Activated CD8-positive, alpha-beta memory T cell treated with anti-CD3 and anti-CD28 coated beads, Interleukin-2, amount 10 ng/mL, durations not matched to agents 7 days and 5 days (primary cell): ENCODE measurements at regions not wholly inside any gene's neighbourhood (a gene's known extent, or its start where the extent isn't known, plus 50 kb on each side); places are given as distances from the start of the nearest gene placed in this dataset.

ENCODE experiments used
- ATAC-seq: fragments of 150-1000 bp; cut with Tn5 transposase; one replicate; pipeline ENCODE4 v1.10.0; 2021; ENCODE audit warnings: moderate library complexity
- CTCF ChIA-PET: fragments of 350-600 bp; sonication (Branson Sonifier 250); formaldehyde crosslinking; loops from one replicate; lab custom pipeline; 2021; ENCODE audit warnings: antibody characterized with exemption; lab: Charles Lee
- DNase-seq: peaks from one replicate; pipeline ENCODE4 v3.0.0-alpha.2; 2020
- H3K27ac Mint-ChIP-seq: one replicate; pipeline ENCODE4 v1.8.0; 2021; ENCODE audit warnings: mild to moderate bottlenecking, mixed read lengths
- H3K27me3 Mint-ChIP-seq: one replicate; pipeline ENCODE4 v1.8.0; 2021; ENCODE audit warnings: mixed read lengths
- H3K36me3 Mint-ChIP-seq: one replicate; pipeline ENCODE4 v1.8.0; 2021; ENCODE audit warnings: mild to moderate bottlenecking, mixed read lengths
- H3K4me1 Mint-ChIP-seq: one replicate; pipeline ENCODE4 v1.8.0; 2021; ENCODE audit warnings: mixed read lengths
- H3K4me3 Mint-ChIP-seq: one replicate; pipeline ENCODE4 v1.8.0; 2021; ENCODE audit warnings: mild to moderate bottlenecking, moderate library complexity, mixed read lengths
- H3K9me3 Mint-ChIP-seq: one replicate; pipeline ENCODE4 v1.8.0; 2022; ENCODE audit warnings: low read depth, mixed read lengths

DNA sequence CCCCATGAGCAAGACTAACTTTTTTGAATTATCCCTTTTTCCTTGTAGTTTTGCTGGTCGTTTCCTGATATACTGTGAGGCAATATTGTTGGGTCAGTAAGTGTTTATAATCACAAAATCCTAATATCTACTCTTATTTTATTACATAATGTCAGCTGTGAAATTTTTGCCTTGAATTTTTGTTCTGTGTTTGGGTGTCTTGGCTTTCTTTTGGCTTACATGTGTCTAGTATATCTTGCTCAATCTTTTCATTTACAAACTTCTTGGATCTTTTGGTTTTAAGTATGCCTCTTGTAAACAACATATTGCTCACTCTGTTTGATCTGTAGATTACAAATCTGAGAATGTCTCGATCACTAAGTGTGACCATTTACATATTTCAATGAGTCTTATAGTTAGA lies 330.3 kb upstream of the ARGLU1 start:
- no peak overlapping the region for H3K27ac Mint-ChIP-seq
- DNase-seq = no peak
- no peaks in the 10 kb centered on the region for H3K36me3 Mint-ChIP-seq
- H3K9me3 Mint-ChIP-seq = peaks cover 3% of the 10 kb centered on the region
- no peaks in the 10 kb centered on the region for H3K4me1 Mint-ChIP-seq
- no peaks in the 10 kb centered on the region for H3K27me3 Mint-ChIP-seq
- H3K4me3 Mint-ChIP-seq = no peak overlapping the region
- CTCF ChIA-PET = no interaction called here
- ATAC-seq = no peak

DNA sequence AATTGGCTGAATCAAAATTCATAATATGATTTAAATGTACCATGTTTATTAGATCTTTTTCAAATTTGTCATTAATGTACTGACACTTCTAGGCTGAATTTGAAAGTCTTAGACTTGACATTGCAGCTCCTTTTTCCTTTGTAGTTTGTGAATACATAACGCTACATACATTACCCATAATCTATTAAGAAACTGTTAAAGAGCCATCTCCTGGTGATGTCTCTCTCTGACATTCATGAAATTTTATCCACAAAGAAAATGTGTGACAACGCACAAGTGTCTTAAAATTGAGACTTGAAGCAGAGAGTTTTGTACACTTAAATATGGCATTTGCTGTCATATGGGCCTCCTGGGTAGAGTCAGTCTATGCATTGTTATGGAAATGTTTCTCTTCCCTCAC lies 320.2 kb upstream of the ARGLU1 start:
- no peak overlapping the region for H3K4me3 Mint-ChIP-seq
- DNase-seq (no peak), ATAC-seq (no peak)
- H3K27ac Mint-ChIP-seq = no peak overlapping the region
- H3K4me1 Mint-ChIP-seq = no peaks in the 10 kb centered on the region
- no peaks in the 10 kb centered on the region for H3K9me3 Mint-ChIP-seq
- H3K36me3 Mint-ChIP-seq = no peaks in the 10 kb centered on the region
- no peaks in the 10 kb centered on the region for H3K27me3 Mint-ChIP-seq
- CTCF ChIA-PET = no interaction called here

DNA sequence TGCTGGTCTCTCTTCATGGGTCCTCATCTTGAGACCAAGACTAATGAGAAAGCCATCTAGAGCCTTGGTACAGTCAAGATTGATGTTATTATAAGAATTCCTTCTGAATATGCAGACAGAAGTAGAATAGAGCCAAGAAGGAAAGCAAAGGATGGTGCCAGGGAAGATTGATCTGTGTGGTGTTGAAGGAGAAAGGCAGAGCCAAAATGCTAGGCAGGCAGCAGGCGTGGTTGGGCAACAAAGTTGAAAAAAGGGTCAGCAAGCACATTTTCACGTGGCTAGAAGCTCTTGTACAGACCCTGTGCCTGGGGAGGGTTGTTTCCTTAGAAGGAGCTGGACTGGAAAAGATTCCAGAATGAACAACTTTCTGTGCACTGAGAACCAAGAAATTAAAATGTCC lies 319.7 kb upstream of the ARGLU1 start:
- CTCF ChIA-PET = no interaction called here
- no peak overlapping the region for H3K27ac Mint-ChIP-seq
- DNase-seq (no peak), ATAC-seq (no peak)
- H3K4me3 Mint-ChIP-seq = no peak overlapping the region
- H3K4me1 Mint-ChIP-seq = no peaks in the 10 kb centered on the region
- H3K9me3 Mint-ChIP-seq = no peaks in the 10 kb centered on the region
- H3K36me3 Mint-ChIP-seq = no peaks in the 10 kb centered on the region
- H3K27me3 Mint-ChIP-seq = no peaks in the 10 kb centered on the region

DNA sequence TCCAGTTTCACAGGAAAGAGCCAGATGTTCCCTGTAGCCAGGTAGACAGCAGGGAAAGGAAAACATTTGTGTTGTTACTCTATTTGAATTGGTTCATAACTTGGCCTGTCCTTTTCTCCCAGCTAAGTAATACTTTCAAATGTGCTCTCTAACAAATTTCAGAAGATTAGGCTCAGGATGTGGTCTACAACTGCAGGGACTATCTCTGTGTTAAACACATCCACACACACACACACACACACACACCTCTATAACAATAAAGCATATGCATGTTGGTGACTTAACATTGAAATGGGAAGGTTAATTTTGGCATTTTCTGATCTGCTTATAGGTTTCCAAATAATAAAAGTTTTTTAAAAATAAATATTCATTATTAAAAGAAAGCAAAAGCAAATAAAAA lies 316.0 kb upstream of the ARGLU1 start:
- Mint-ChIP-seq H3K36me3 (no peaks in the 10 kb centered on the region), H3K27me3 (no peaks in the 10 kb centered on the region), H3K4me3 (no peak overlapping the region), H3K4me1 (no peaks in the 10 kb centered on the region), H3K9me3 (no peaks in the 10 kb centered on the region), H3K27ac (no peak overlapping the region)
- CTCF ChIA-PET = no interaction called here
- ATAC-seq (no peak), DNase-seq (no peak)

DNA sequence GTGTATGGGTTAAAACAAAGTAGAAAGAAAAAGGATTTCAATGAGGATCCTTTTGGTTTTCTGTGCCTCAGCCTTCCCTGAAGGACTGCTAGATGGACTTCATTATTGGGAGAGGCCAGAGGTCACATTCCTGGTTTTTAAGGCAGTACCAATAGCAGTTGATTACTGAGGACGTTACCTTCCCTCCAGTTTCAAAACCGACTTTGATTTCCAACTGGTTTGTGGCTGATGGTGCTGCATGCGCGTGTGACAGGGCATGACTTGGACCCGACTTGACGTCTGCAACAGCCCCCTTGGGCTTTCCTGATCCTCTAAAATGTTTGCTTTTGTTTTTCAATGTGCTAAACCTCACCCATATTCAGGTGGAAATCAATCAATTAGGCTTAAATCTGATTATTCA lies 314.3 kb upstream of the ARGLU1 start:
- Mint-ChIP-seq H3K27ac (no peak overlapping the region), H3K27me3 (no peaks in the 10 kb centered on the region), H3K4me3 (no peak overlapping the region), H3K36me3 (no peaks in the 10 kb centered on the region), H3K9me3 (peaks cover 3% of the 10 kb centered on the region), H3K4me1 (no peaks in the 10 kb centered on the region)
- DNase-seq = no peak
- CTCF ChIA-PET = no interaction called here
- ATAC-seq = no peak

DNA sequence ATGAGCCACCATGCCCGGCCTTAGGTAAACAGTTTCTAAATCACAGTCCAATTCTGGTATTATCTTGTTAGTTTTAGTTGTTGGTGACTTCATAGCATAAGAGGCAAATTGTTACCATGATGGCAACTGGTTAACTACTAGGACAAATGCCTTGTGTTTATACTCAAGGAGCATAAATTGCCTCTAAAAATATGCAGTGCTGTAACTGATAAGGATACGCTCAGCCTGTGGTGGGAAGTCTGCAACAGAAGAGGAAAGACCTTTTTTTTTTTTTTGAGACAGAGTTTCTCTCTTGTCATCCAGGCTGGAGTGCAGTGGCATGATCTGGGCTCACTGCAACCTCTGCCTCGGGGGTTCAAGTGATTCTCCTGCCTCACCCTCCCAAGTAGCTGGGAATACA lies 311.9 kb upstream of the ARGLU1 start:
- no peak overlapping the region for H3K4me3 Mint-ChIP-seq
- no peaks in the 10 kb centered on the region for H3K36me3 Mint-ChIP-seq
- no peak for DNase-seq
- no peaks in the 10 kb centered on the region for H3K4me1 Mint-ChIP-seq
- CTCF ChIA-PET = no interaction called here
- no peaks in the 10 kb centered on the region for H3K27me3 Mint-ChIP-seq
- no peak overlapping the region for H3K27ac Mint-ChIP-seq
- H3K9me3 Mint-ChIP-seq = peaks cover 3% of the 10 kb centered on the region
- no peak for ATAC-seq

DNA sequence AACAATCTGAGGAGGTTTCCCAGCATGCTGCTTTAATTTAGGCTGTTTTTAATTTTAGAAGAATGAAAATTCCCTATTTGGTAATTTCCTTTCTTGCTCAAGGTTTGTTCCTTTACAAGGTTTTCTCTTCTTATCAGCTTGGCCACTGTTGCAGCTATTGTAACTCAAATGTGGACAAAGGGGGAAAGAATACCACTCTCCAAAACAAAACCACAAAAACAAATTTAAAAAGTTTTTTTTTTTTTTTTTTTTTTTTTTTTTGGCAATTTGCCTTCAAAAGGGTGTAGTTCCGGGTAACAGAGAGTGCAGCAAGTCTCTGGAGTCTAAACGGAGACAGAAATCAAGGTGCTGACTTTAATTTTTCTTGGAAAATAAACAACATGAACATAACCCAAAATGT lies 306.4 kb upstream of the ARGLU1 start:
- Mint-ChIP-seq H3K4me3 (no peak overlapping the region), H3K27me3 (no peaks in the 10 kb centered on the region), H3K36me3 (no peaks in the 10 kb centered on the region), H3K9me3 (peaks cover 3% of the 10 kb centered on the region), H3K4me1 (no peaks in the 10 kb centered on the region), H3K27ac (no peak overlapping the region)
- DNase-seq = no peak
- ATAC-seq = no peak
- CTCF ChIA-PET = no interaction called here

DNA sequence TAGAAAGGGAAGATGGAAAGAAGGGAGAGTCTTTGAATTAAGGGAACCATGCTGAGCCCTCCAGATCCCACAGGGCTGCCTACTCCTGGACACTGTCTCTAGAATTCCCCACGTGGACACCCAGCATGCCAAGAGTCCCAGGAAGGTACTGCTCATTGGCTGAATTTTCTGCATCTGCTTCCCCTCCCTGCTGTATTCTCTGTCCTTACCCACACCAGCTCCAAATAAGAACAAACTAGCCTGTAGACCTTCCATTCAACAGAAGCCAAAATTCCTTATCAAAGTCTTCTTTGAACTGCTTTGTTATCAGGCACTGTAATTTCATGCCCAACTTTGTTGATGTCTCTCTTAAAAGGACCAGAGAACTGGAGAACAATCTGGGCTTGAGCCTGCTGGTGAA lies 305.9 kb upstream of the ARGLU1 start:
- no peaks in the 10 kb centered on the region for H3K27me3 Mint-ChIP-seq
- H3K27ac Mint-ChIP-seq = no peak overlapping the region
- H3K36me3 Mint-ChIP-seq = no peaks in the 10 kb centered on the region
- H3K4me1 Mint-ChIP-seq = no peaks in the 10 kb centered on the region
- DNase-seq (no peak), ATAC-seq (no peak)
- peaks cover 3% of the 10 kb centered on the region for H3K9me3 Mint-ChIP-seq
- H3K4me3 Mint-ChIP-seq = no peak overlapping the region
- CTCF ChIA-PET = no interaction called here

DNA sequence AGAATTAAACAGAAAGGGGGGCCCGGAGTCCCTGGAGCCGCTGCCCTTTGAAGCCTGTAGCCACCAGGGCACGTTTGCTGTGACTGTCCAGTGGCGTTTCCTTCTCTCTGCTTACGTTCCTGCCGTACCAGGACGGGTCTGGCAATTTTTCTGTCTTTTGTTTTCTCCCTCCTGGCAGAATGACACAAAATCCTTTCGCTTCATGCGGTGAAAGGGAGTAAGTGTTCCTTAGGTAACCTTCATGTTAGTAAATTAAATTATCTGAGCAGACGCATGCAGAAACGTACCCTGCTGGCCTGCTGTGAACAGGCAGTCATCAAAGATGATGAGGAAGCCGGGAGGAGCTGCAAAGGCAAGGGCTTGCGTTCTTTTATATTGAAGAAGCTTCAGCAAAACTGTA lies 299.3 kb upstream of the ARGLU1 start:
- Mint-ChIP-seq H3K9me3 (no peaks in the 10 kb centered on the region), H3K4me3 (no peak overlapping the region), H3K27me3 (no peaks in the 10 kb centered on the region), H3K4me1 (no peaks in the 10 kb centered on the region), H3K36me3 (no peaks in the 10 kb centered on the region), H3K27ac (no peak overlapping the region)
- CTCF ChIA-PET = no interaction called here
- ATAC-seq (no peak), DNase-seq (no peak)

DNA sequence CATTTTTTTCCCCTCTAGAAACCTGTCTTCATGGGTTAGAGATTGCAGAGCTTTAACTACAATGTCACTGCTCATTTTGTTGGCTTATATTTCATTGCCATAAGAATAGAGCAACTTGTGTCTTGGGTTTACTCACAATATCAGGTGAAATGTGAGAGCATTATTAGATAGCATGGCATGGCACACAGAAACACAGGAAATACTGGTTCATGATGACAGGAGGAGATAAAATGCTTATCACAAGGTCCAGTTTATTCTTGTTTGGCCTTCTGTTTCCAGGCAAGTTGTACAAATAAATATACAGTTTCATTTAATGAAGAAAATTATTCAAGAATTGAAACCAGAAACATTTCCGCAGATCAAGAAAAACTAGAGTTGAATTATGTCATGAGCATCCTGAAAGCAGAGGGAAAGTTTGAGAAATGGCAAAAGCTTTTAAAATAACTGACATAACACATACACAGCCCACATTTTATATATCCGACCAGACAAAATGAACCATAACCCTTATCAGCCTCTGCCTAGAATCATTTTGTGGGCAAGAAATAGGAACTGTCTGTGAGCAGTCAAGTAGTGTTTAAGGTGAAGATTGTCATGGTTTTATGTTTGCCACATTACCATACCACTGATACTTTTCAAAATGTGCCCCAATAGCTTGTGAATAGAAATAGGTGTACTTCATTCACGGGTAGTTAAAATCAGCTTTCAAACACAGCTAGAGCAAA lies 297.9 kb upstream of the ARGLU1 start:
- Mint-ChIP-seq H3K9me3 (no peaks in the 10 kb centered on the region), H3K27me3 (no peaks in the 10 kb centered on the region), H3K4me3 (no peak overlapping the region), H3K4me1 (no peaks in the 10 kb centered on the region), H3K36me3 (no peaks in the 10 kb centered on the region), H3K27ac (no peak overlapping the region)
- no peak for DNase-seq
- ATAC-seq = no peak
- CTCF ChIA-PET = no interaction called here

DNA sequence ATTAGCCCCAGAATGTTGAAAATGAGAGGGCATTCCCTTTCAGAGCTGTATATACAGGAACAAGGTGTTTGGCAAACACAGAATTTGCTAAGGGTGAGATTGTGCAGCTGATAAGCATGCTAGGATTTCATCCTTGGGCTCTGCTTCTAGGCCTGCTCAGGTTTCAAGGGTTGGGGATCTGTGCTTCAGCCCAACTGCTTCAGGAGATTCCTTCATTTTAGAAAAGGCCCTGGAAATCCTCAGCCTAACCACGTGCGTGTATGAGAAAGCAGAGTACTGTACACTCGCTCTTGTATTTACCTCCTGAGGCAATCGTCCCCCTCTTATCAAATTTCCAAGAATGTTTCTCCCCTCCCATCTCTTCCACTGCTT lies 291.6 kb upstream of the ARGLU1 start:
- Mint-ChIP-seq H3K27ac (no peak overlapping the region), H3K4me1 (no peaks in the 10 kb centered on the region), H3K4me3 (no peak overlapping the region), H3K27me3 (no peaks in the 10 kb centered on the region), H3K36me3 (no peaks in the 10 kb centered on the region), H3K9me3 (no peaks in the 10 kb centered on the region)
- CTCF ChIA-PET = no interaction called here
- DNase-seq (no peak), ATAC-seq (no peak)

DNA sequence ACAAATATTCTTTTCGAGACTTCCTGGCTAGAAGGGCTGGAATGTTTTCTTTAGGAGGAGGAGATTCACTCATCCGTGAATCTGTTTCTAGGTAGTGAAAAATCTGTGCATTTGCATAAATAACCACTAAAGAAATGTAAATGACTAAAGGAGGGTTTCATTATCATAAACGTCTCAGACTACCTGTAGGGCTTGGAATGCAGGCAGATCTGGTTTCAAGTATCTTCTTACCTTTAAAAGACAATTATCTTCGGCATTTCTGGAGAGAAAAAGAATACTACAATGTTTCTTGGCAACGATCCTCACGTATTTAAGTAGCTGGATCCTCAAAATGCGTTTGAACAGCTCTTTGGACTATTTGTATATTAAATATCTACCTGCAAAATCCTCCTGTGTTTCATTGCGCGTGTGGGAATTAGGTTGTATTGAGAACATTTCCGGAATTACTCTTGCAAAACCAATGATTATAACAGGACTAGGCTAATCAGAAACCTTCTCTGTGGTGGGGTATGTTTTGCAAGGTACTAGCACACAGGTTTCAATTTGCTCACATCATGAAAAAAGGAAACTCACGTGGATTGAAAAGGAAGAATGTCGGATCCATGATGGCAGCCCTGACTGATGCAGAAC lies 291.1 kb upstream of the ARGLU1 start:
- Mint-ChIP-seq H3K9me3 (no peaks in the 10 kb centered on the region), H3K36me3 (no peaks in the 10 kb centered on the region), H3K4me3 (no peak overlapping the region), H3K27ac (no peak overlapping the region), H3K4me1 (no peaks in the 10 kb centered on the region), H3K27me3 (no peaks in the 10 kb centered on the region)
- ATAC-seq (no peak), DNase-seq (no peak)
- CTCF ChIA-PET = no interaction called here

DNA sequence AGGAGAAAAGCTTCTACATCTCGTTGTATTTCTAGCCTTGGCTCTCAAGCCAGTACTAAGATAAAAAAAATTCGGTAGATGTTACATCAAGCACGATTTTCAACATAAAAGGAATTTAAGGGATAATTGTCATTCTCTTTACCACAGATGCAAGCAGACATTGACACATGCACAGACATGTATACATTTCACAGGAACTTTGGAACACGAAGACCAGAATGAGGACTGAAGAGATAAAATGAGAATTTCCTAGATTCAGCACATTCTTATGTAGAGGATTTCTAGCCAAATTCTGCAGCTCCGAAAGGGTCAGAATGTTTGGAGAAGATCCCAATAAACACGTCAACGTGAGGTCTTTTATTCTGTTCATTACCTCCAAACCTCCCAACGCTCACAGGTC lies 284.5 kb upstream of the ARGLU1 start:
- no peaks in the 10 kb centered on the region for H3K9me3 Mint-ChIP-seq
- no peaks in the 10 kb centered on the region for H3K4me1 Mint-ChIP-seq
- CTCF ChIA-PET = no interaction called here
- ATAC-seq = no peak
- no peak overlapping the region for H3K27ac Mint-ChIP-seq
- no peak for DNase-seq
- H3K4me3 Mint-ChIP-seq = no peak overlapping the region
- H3K36me3 Mint-ChIP-seq = no peaks in the 10 kb centered on the region
- H3K27me3 Mint-ChIP-seq = no peaks in the 10 kb centered on the region

DNA sequence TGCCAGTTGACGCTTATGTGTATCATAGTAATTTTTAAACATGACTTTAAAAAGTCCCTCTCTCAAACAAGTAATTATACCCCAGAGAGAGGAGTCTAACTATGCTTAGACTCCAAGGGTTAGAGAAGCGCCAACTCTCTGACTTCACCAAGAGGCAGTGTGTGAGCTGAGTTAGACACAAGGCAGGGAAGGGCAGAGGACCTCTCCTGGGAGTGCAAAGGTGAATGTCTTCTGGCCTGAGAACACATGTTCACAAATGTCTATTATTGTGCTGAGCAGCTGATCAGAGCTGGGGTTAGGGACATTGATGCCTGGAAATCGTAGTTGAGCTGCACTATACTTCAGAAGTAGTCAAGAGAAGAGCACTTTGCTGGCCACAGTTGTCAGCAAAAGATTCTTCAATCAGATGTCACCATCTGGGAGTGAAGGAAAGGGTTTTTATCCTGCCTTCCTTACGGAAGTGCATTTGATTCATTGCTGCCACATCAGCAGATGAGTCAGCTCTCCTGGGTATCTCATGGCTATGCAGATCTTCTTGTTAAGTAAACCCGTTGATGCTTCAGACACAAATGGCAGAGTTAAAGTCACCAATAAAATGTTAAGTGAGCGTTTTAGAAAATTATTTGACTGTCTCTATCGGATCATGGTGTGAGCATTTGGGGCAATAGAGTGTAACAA lies 283.2 kb upstream of the ARGLU1 start:
- Mint-ChIP-seq H3K36me3 (no peaks in the 10 kb centered on the region), H3K4me3 (no peak overlapping the region), H3K27ac (no peak overlapping the region), H3K9me3 (no peaks in the 10 kb centered on the region), H3K4me1 (no peaks in the 10 kb centered on the region), H3K27me3 (no peaks in the 10 kb centered on the region)
- CTCF ChIA-PET = no interaction called here
- ATAC-seq (no peak), DNase-seq (no peak)
